ENCODE measurements at regions not wholly inside any gene's neighbourhood (a gene's known extent, or its start where the extent isn't known, plus 50 kb on each side); places are given as distances from the start of the nearest gene placed in this dataset.

DNA sequence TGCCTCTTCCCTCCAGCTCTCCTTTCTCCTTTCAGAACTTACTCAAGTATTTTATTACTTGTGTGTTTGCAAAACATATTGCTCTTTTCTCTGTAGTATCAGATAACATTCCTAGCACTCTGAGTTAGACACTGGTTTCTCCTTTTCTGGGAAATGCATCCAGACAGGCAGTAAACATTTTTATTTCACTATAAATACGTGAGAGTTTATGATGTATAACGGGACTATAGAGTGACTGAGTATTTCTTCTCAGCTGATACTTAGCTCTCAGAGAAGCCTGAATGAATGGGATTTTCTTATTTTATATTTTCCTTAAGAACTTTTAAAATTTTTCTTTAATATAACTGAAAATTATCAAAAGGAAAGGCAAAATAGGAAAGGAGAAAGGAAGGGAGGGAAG, 211.2 kb upstream of the EDNRB start:
- TF ChIP-seq, protein P1, sequence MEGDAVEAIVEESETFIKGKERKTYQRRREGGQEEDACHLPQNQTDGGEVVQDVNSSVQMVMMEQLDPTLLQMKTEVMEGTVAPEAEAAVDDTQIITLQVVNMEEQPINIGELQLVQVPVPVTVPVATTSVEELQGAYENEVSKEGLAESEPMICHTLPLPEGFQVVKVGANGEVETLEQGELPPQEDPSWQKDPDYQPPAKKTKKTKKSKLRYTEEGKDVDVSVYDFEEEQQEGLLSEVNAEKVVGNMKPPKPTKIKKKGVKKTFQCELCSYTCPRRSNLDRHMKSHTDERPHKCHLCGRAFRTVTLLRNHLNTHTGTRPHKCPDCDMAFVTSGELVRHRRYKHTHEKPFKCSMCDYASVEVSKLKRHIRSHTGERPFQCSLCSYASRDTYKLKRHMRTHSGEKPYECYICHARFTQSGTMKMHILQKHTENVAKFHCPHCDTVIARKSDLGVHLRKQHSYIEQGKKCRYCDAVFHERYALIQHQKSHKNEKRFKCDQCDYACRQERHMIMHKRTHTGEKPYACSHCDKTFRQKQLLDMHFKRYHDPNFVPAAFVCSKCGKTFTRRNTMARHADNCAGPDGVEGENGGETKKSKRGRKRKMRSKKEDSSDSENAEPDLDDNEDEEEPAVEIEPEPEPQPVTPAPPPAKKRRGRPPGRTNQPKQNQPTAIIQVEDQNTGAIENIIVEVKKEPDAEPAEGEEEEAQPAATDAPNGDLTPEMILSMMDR (conservative IDR thresholded peaks at IDR 0.05; ENCODE audit: low read depth, low read length), result no peak
- no peak for TF ChIP-seq EZH2 (IDR thresholded peaks at IDR 0.05; ENCODE audit: borderline replicate concordance, low read depth, low read length, poor library complexity, severe bottlenecking)
